ENCODE measurements at regions not wholly inside any gene's neighbourhood (a gene's known extent, or its start where the extent isn't known, plus 50 kb on each side); places are given as distances from the start of the nearest gene placed in this dataset.
"Not testable (repeated sequence)": the region's sequence is repeated elsewhere in the genome, so short reads cannot be mapped to it uniquely, and the experiment has no call there.

GRCh38 chr5:102099083-102099482 is 197.0 kb downstream of the SLCO4C1 start:
- H3K36me3 Mint-ChIP-seq (ENCODE audit: low read depth); intact Hi-C loops (cut with micrococcal nuclease); H3K27ac Mint-ChIP-seq; H3K4me3 Mint-ChIP-seq; DNase-seq (ENCODE audit: low spot score); H3K27me3 Mint-ChIP-seq (ENCODE audit: insufficient read depth); H3K4me1 Mint-ChIP-seq (ENCODE audit: low read depth); H3K9me3 Mint-ChIP-seq: not testable (repeated sequence)

DNA sequence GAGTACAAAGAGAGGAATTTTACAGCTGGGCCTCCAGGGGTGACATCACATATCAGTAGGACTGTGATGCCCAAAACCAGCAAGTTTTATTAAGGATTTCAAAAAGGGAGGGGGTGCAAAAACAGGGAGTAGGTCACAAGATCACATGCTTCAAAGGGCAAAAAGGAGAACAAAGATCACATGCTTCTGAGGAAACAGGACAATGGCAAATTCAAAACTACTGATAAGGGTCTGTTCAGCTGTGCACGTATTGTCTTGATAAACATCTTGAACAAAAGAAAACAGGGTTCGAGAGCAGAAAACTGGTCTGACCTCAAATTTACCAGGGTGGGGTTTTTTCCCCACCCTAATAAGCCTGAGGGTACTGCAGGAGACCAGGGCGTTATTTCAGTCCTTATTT is 197.5 kb downstream of the SLCO4C1 start:
- H3K27me3 Mint-ChIP-seq (ENCODE audit: insufficient read depth); H3K4me1 Mint-ChIP-seq (ENCODE audit: low read depth); DNase-seq (ENCODE audit: low spot score); H3K27ac Mint-ChIP-seq; H3K36me3 Mint-ChIP-seq (ENCODE audit: low read depth); intact Hi-C loops (cut with micrococcal nuclease); H3K9me3 Mint-ChIP-seq; H3K4me3 Mint-ChIP-seq: not testable (repeated sequence)

DNA sequence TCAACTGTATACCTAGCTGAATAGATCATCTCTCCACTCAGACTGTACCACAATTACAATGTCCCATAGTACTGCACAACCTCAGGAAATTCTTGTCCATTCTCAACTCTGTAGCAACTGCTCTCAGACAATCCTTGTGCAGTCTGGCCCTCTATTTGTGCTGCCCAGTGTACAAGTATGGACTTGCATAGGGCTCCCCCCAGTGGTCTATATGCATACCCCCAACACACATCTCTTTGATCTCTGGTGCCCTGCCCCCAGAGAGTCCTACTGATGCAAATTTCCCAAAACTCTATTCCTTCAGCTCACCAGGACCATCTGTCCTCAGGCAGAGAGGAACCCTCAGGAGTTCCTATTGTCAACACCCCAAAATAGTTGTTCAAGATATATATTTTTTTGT is 205.3 kb downstream of the SLCO4C1 start:
- no peaks in the 10 kb centered on the region for H3K4me1 Mint-ChIP-seq (ENCODE audit: low read depth)
- no peak for DNase-seq (ENCODE audit: low spot score)
- no peak overlapping the region for H3K27ac Mint-ChIP-seq
- no peaks in the 10 kb centered on the region for H3K36me3 Mint-ChIP-seq (ENCODE audit: low read depth)
- H3K4me3 Mint-ChIP-seq: no peak overlapping the region
- no peaks in the 10 kb centered on the region for H3K9me3 Mint-ChIP-seq
- intact Hi-C loops (cut with micrococcal nuclease): no loop called here
- no peaks in the 10 kb centered on the region for H3K27me3 Mint-ChIP-seq (ENCODE audit: insufficient read depth)

DNA sequence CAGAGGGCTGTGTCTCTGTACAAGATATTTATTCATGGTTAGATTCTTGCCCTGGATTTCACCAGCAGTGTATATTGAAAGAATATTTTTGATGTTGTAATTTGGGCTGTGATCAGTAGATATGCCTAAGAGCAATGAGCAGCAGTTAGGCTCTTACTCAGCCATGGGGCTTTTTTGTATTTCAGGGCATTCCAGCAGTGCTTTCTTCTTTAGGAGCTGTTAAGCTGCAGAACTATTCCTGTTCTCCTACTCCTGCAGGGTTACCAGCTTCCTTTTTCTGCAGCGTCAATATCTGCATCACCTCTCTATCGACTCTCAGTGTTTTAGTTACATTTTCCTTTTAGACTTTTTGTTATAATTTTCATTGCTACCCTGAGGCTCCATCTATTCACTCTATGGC is 206.2 kb downstream of the SLCO4C1 start:
- H3K36me3 Mint-ChIP-seq (ENCODE audit: low read depth): no peaks in the 10 kb centered on the region
- no peaks in the 10 kb centered on the region for H3K4me1 Mint-ChIP-seq (ENCODE audit: low read depth)
- no peak for DNase-seq (ENCODE audit: low spot score)
- intact Hi-C loops (cut with micrococcal nuclease): no loop called here
- no peak overlapping the region for H3K27ac Mint-ChIP-seq
- H3K4me3 Mint-ChIP-seq: no peak overlapping the region
- no peaks in the 10 kb centered on the region for H3K27me3 Mint-ChIP-seq (ENCODE audit: insufficient read depth)
- peaks cover 5% of the 10 kb centered on the region for H3K9me3 Mint-ChIP-seq

DNA sequence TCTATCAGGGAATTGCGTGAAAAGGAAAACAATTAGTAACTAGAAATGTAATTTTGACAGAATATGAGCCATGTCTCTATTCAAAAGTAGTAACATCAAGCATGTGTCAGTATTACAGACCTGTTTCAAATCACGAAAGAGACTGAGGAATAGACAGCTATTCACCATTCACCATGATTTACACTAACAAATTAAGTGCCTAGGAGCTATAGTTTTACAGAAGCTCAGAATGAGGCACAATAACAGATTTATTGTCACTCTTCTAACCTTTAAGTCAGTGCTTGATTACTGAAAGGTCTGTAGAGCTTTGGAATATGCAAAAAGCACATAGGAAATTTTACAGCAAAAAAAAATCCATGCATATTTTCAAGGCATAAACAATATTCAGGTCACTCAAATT is 208.2 kb downstream of the SLCO4C1 start:
- Mint-ChIP-seq H3K9me3 (peaks cover 5% of the 10 kb centered on the region), H3K27me3 (ENCODE audit: insufficient read depth) (no peaks in the 10 kb centered on the region), H3K4me3 (no peak overlapping the region), H3K27ac (no peak overlapping the region), H3K4me1 (ENCODE audit: low read depth) (no peaks in the 10 kb centered on the region), H3K36me3 (ENCODE audit: low read depth) (no peaks in the 10 kb centered on the region)
- DNase-seq (ENCODE audit: low spot score): no peak
- intact Hi-C loops (cut with micrococcal nuclease): no loop called here

- no peaks in the 10 kb centered on the region for H3K27me3 Mint-ChIP-seq (ENCODE audit: insufficient read depth)
- H3K4me3 Mint-ChIP-seq: no peak overlapping the region
- no peaks in the 10 kb centered on the region for H3K36me3 Mint-ChIP-seq (ENCODE audit: low read depth)
- DNase-seq (ENCODE audit: low spot score): no peak
- peaks cover 4% of the 10 kb centered on the region for H3K9me3 Mint-ChIP-seq
- intact Hi-C loops (cut with micrococcal nuclease): no loop called here
- H3K4me1 Mint-ChIP-seq (ENCODE audit: low read depth): no peaks in the 10 kb centered on the region
- H3K27ac Mint-ChIP-seq: no peak overlapping the region
Measured at GRCh38 chr5:102080288-102080687, 215.8 kb downstream of the SLCO4C1 start.

DNA sequence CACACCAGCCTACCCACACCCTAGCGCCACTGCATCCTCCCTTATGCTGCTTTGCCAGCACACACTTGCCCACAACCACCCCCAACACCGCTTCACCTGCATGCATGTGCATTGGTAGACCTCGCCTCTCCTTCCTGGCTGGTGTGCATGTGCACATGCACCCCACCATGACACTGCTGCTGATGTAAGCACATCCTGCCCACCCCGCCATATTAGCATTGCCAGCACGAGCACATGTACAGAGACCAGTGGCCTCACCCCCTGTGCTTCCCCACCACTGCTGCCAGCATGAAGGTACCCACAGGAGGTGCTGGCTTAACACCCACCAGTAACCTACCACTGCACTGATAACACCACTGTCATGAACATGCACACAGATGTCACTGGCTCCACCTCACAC is 218.2 kb downstream of the SLCO4C1 start:
- Mint-ChIP-seq H3K4me1 (ENCODE audit: low read depth) (no peaks in the 10 kb centered on the region), H3K36me3 (ENCODE audit: low read depth) (no peaks in the 10 kb centered on the region), H3K4me3 (no peak overlapping the region), H3K27ac (no peak overlapping the region), H3K27me3 (ENCODE audit: insufficient read depth) (no peaks in the 10 kb centered on the region), H3K9me3 (peaks cover 4% of the 10 kb centered on the region)
- intact Hi-C loops (cut with micrococcal nuclease): no loop called here
- no peak for DNase-seq (ENCODE audit: low spot score)

GRCh38 chr5:102069974-102070373 is 226.1 kb downstream of the SLCO4C1 start:
- H3K4me1 Mint-ChIP-seq (ENCODE audit: low read depth): no peaks in the 10 kb centered on the region
- no peak overlapping the region for H3K27ac Mint-ChIP-seq
- H3K9me3 Mint-ChIP-seq: no peaks in the 10 kb centered on the region
- intact Hi-C loops (cut with micrococcal nuclease): no loop called here
- H3K27me3 Mint-ChIP-seq (ENCODE audit: insufficient read depth): no peaks in the 10 kb centered on the region
- no peaks in the 10 kb centered on the region for H3K36me3 Mint-ChIP-seq (ENCODE audit: low read depth)
- no peak for DNase-seq (ENCODE audit: low spot score)
- H3K4me3 Mint-ChIP-seq: no peak overlapping the region

GRCh38 chr5:102068870-102069269 is 227.2 kb downstream of the SLCO4C1 start:
- no peaks in the 10 kb centered on the region for H3K36me3 Mint-ChIP-seq (ENCODE audit: low read depth)
- intact Hi-C loops (cut with micrococcal nuclease): no loop called here
- H3K4me3 Mint-ChIP-seq: no peak overlapping the region
- no peaks in the 10 kb centered on the region for H3K27me3 Mint-ChIP-seq (ENCODE audit: insufficient read depth)
- H3K4me1 Mint-ChIP-seq (ENCODE audit: low read depth): no peaks in the 10 kb centered on the region
- H3K9me3 Mint-ChIP-seq: no peaks in the 10 kb centered on the region
- DNase-seq (ENCODE audit: low spot score): no peak
- H3K27ac Mint-ChIP-seq: no peak overlapping the region

GRCh38 chr5:102049517-102049916 is 246.6 kb downstream of the SLCO4C1 start:
- Mint-ChIP-seq H3K4me3 (no peak overlapping the region), H3K27ac (no peak overlapping the region)
- intact Hi-C loops (cut with micrococcal nuclease): no loop called here

GRCh38 chr5:102048940-102049339 is 247.1 kb downstream of the SLCO4C1 start:
- no peak overlapping the region for H3K4me3 Mint-ChIP-seq
- no peaks in the 10 kb centered on the region for H3K9me3 Mint-ChIP-seq
- no peak overlapping the region for H3K27ac Mint-ChIP-seq
- H3K36me3 Mint-ChIP-seq (ENCODE audit: low read depth): no peaks in the 10 kb centered on the region
- no peak for DNase-seq (ENCODE audit: low spot score)
- H3K4me1 Mint-ChIP-seq (ENCODE audit: low read depth): no peaks in the 10 kb centered on the region
- intact Hi-C loops (cut with micrococcal nuclease): no loop called here
- no peaks in the 10 kb centered on the region for H3K27me3 Mint-ChIP-seq (ENCODE audit: insufficient read depth)

More at GRCh38 chr5:102049517-102049916, 246.6 kb downstream of the SLCO4C1 start:
- Mint-ChIP-seq H3K27me3 (ENCODE audit: insufficient read depth) (no peaks in the 10 kb centered on the region), H3K36me3 (ENCODE audit: low read depth) (no peaks in the 10 kb centered on the region), H3K4me1 (ENCODE audit: low read depth) (no peaks in the 10 kb centered on the region), H3K9me3 (no peaks in the 10 kb centered on the region)
- DNase-seq (ENCODE audit: low spot score): no peak

- H3K27ac Mint-ChIP-seq; H3K4me1 Mint-ChIP-seq (ENCODE audit: low read depth); H3K36me3 Mint-ChIP-seq (ENCODE audit: low read depth); H3K27me3 Mint-ChIP-seq (ENCODE audit: insufficient read depth); H3K4me3 Mint-ChIP-seq; intact Hi-C loops (cut with micrococcal nuclease); DNase-seq (ENCODE audit: low spot score); H3K9me3 Mint-ChIP-seq: not testable (repeated sequence)
Measured at GRCh38 chr5:102047073-102047472, 249.0 kb downstream of the SLCO4C1 start.

GRCh38 chr5:102040326-102040725 is 255.8 kb downstream of the SLCO4C1 start:
- Mint-ChIP-seq H3K36me3 (ENCODE audit: low read depth) (no peaks in the 10 kb centered on the region), H3K4me1 (ENCODE audit: low read depth) (no peaks in the 10 kb centered on the region), H3K9me3 (no peaks in the 10 kb centered on the region), H3K4me3 (no peak overlapping the region), H3K27ac (no peak overlapping the region), H3K27me3 (ENCODE audit: insufficient read depth) (no peaks in the 10 kb centered on the region)
- no peak for DNase-seq (ENCODE audit: low spot score)
- intact Hi-C loops (cut with micrococcal nuclease): no loop called here

- Mint-ChIP-seq H3K27me3 (ENCODE audit: insufficient read depth) (no peaks in the 10 kb centered on the region), H3K36me3 (ENCODE audit: low read depth) (no peaks in the 10 kb centered on the region), H3K4me1 (ENCODE audit: low read depth) (no peaks in the 10 kb centered on the region), H3K9me3 (no peaks in the 10 kb centered on the region), H3K27ac (no peak overlapping the region), H3K4me3 (no peak overlapping the region)
- intact Hi-C loops (cut with micrococcal nuclease): no loop called here
- no peak for DNase-seq (ENCODE audit: low spot score)
Measured at GRCh38 chr5:102036927-102037326, 259.2 kb downstream of the SLCO4C1 start.
